ENCODE measurements at regions not wholly inside any gene's neighbourhood (a gene's known extent, or its start where the extent isn't known, plus 50 kb on each side); places are given as distances from the start of the nearest gene placed in this dataset.

DNA sequence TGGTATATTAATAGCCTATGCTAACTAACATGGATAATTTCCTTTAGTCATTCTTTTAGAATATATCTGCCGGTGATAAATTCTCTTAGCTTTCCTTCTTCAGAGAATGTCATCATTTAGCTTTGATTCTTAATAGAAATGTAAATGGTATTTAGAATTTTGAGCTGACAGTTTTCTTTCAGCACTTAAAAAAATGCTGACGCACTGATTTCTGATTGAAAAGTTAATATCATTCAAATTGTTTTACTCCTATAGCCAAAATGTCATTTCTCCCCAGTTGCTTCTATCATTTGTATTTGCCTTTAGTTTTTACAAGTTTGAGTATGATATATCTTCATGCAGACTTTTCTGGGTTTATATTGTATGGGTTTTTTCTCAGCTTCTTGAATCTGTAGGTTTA is 668.0 kb downstream of the LTN1 start:
- TF ChIP-seq POLR2A (IDR thresholded peaks at IDR 0.05; ENCODE audit: low read length) (no peak), GATA1 (IDR thresholded peaks at IDR 0.05; ENCODE audit: low read depth, low read length) (no peak)
